ENCODE measurements at regions not wholly inside any gene's neighbourhood (a gene's known extent, or its start where the extent isn't known, plus 50 kb on each side); places are given as distances from the start of the nearest gene placed in this dataset.

- no peak for DNase-seq
Measured at GRCh38 chr13:75231235-75231634, 250.7 kb downstream of the TBC1D4 start.

GRCh38 chr13:75226733-75227435 lies 255.1 kb downstream of the TBC1D4 start:
- no peak for DNase-seq

- no peak for DNase-seq
Measured at GRCh38 chr13:75226092-75226491, 255.9 kb downstream of the TBC1D4 start.

GRCh38 chr13:75225288-75226032 lies 256.5 kb downstream of the TBC1D4 start:
- DNase-seq, result no peak

- no peak for DNase-seq
Measured at GRCh38 chr13:75224053-75224742, 257.8 kb downstream of the TBC1D4 start.

GRCh38 chr13:75222031-75222430 lies 259.9 kb downstream of the TBC1D4 start:
- DNase-seq, result no peak

- no peak for DNase-seq
Measured at GRCh38 chr13:75220861-75221260, 261.1 kb downstream of the TBC1D4 start.

GRCh38 chr13:75220238-75220542 lies 261.8 kb downstream of the TBC1D4 start:
- no peak for DNase-seq

GRCh38 chr13:75219479-75220237 lies 262.3 kb downstream of the TBC1D4 start:
- DNase-seq, result peak; percentile 14

- no peak for DNase-seq
Measured at GRCh38 chr13:75217949-75218348, 264.0 kb downstream of the TBC1D4 start.

GRCh38 chr13:75216038-75216437 lies 265.9 kb downstream of the TBC1D4 start:
- no peak for DNase-seq

- no peak for DNase-seq
Measured at GRCh38 chr13:75214846-75215245, 267.1 kb downstream of the TBC1D4 start.

- no peak for DNase-seq
Measured at GRCh38 chr13:75202981-75203380, 279.0 kb downstream of the TBC1D4 start.

GRCh38 chr13:75197803-75198202 lies 284.2 kb downstream of the TBC1D4 start:
- DNase-seq, result no peak

- DNase-seq, result no peak
Measured at GRCh38 chr13:75196147-75196837, 285.7 kb downstream of the TBC1D4 start.

- no peak for DNase-seq
Measured at GRCh38 chr13:75195495-75196146, 286.3 kb downstream of the TBC1D4 start.

- no peak for DNase-seq
Measured at GRCh38 chr13:75194717-75195462, 287.1 kb downstream of the TBC1D4 start.

- DNase-seq, result no peak
Measured at GRCh38 chr13:75186379-75186778, 295.6 kb downstream of the TBC1D4 start.

- DNase-seq, result no peak
Measured at GRCh38 chr13:75181906-75182305, 300.1 kb downstream of the TBC1D4 start.

- no peak for DNase-seq
Measured at GRCh38 chr13:75180805-75181455, 301.0 kb downstream of the TBC1D4 start.

GRCh38 chr13:75178436-75178835 lies 303.5 kb downstream of the TBC1D4 start:
- no peak for DNase-seq
